Kidney tubule cell (primary cell): ENCODE measurements at regions not wholly inside any gene's neighbourhood (a gene's known extent, or its start where the extent isn't known, plus 50 kb on each side); places are given as distances from the start of the nearest gene placed in this dataset.
"Not testable (repeated sequence)": the region's sequence is repeated elsewhere in the genome, so short reads cannot be mapped to it uniquely, and the experiment has no call there.

Source experiments
- DNase-seq: peaks from one replicate; pipeline ENCODE4 v3.0.0-alpha.2; 2018; ENCODE audit warnings: low spot score

DNA sequence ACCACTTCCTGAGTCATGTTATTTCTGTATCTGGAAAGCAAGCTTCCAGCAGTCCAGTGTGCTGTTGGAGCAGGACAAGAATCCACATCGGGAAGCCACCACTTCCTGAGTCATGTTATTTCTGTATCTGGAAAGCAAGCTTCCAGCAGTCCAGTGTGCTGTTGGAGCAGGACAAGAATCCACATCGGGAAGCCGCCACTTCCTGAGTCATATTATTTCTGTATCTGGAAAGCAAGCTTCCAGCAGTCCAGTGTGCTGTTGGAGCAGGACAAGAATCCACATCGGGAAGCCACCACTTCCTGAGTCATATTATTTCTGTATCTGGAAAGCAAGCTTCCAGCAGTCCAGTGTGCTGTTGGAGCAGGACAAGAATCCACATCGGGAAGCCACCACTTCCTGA lies 170.2 kb upstream of the EXOC2 start:
- DNase-seq: not testable (repeated sequence)

DNA sequence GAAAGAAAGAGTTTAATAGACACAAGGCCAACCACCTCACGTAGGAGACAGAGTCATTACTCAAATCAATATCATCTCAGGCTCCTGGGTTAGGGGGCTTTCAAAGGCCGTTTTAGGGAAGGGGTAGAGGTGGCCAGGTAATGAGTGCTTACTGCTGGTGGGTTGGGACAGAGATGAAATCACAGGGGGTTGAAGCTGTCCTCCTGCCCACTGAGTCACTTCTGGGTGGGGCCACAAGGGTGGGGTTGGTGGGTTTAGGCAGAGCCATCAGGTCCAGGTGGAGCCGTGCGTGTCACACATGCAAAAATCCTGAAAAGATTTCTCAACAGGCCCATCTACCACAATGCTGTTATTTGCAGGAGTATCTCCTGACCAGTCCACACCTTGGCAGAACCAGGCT lies 167.0 kb upstream of the EXOC2 start:
- DNase-seq: no peak

DNA sequence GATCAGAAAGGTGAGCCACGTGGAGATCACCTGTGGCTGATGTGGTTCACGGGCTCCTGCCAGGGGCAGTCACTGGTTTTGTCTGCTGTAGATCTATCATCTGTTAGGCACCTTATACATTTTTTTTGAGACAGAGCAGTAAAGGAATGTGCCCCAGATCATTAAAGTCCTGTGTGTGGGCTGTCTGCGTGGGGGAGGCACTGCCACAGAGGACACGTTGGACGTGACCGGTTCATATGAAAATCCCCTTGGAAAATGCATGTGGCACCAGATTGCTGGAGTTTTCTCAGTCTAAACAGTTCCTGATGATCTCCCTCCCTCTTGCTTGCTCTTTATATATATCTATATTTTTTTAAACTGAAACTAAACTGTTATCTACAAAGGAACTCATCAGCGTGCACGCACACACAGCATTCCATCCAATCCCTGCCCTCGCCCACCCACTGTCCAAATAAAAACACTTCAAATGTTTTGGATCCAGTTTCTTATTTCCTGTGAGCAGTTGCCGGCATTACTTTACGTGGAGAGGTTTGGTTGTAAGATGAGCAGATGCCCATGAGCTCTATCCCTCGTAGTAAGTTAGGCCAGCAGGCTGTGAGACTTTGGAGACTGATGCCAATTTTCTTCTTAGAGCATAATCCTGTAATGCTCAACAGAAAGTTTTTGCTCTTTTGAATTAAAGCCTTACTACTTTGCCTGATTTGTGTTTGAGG lies 161.6 kb upstream of the EXOC2 start:
- no peak for DNase-seq

DNA sequence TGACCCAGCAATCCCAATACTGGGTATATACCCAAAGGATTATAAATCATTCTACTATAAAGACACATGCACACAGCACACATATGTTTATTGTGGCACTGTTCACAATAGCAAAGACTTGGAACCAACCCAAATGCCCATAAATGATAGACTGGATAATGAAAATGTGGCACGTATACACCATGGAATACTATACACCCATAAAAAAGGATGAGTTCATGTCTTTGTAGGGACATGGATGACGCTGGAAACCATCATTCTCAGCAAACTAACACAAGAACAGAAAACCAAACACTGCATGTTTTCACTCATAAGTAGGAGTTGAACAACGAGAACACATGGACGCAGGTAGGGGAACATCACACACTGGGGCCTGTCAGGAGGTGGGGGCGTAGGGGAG lies 159.3 kb upstream of the EXOC2 start:
- DNase-seq: not testable (repeated sequence)

DNA sequence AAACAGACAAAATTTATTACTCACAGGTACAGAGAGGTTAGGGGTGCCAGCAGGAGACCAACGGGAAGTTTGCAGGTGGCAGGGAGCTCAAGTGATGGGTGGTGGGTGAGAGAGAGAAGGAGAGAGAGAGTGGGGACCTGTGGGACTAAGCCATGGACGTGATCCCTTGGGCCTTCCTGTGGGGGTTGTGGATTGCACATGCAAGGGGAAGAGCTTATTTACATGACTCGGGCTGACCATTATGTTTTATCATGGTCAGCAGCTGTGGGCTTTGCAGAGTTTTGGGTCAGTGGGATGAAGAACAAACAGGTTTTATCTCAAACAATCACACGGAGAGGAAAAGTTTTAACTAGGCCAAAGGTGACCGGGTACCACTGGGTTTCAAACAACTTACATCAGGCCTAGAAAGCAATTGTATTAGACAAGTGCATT lies 156.2 kb upstream of the EXOC2 start:
- DNase-seq: no peak

DNA sequence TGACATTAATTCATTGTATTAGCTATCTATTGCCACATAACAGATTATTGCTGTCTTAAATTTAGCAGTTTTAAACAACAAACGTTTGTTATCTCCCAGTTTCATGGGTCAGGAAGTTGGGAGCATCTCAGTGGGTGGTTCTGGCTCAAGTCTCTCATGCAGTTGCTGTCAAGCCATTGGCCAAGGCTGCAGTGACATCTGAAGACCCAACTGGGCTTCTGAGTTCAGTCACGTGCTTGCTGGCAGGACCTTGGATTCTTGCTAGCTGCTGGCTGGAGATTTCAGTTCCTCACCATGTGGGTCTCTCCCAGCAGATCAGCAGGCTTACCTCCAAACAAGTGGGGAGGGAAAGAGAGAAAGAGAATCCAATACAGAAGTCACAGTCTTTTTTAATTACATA lies 152.6 kb upstream of the EXOC2 start:
- no peak for DNase-seq

DNA sequence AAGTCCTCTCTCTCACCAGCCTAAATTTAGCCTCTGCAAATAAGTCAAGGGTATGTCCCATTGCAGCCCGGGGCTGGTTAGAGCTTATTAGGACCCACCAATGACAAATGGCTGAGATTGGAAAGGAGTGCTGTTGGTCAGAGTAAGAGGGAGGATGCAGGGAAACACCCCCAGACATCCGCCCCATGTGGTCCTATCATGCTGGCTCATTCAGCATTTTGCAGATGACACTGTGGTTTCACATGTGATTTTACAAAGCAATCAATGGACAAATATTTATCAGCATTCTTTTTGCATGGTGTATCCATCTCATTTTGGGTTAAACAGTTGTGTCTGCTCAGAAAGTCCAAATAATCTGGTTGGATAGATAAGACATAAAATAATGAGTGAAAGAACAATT lies 152.2 kb upstream of the EXOC2 start:
- no peak for DNase-seq

DNA sequence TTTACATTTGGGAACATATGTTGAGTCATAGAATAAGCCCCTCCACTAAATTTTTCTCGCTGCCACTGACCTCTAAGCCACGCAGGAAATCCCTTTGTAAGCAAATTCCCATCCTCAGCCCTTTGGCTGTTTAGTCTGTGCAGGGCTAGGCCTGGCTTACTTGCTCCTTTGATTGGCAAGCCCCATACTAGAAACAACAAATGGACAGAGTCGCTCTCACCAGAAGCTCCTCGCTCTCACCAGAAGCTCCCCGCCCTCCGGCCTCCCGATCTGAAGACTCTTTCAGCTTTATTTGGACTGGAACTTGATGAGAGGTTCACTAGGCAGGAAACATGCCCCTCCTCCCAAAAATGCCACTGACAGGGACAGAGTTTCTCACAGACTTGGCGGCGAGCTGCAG lies 149.2 kb upstream of the EXOC2 start:
- DNase-seq: no peak

DNA sequence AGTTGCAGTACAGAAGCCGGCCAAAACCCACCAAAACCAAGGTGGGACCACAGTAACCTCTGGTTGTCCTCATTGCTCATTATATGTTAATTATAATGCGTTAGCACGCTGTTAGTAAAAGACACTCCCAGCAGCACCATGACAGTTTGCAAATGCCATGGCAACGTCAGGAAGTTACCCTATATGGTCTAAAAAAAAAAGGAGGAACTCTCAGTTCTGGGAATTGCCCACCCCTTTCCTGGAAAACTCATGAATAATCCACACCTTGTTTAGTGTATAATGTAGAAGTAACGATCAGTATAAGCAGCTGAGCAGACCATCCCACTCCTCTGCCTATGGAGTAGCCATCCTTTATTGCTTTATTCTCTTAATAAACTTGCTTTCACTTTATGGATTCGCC lies 148.6 kb upstream of the EXOC2 start:
- DNase-seq: no peak

DNA sequence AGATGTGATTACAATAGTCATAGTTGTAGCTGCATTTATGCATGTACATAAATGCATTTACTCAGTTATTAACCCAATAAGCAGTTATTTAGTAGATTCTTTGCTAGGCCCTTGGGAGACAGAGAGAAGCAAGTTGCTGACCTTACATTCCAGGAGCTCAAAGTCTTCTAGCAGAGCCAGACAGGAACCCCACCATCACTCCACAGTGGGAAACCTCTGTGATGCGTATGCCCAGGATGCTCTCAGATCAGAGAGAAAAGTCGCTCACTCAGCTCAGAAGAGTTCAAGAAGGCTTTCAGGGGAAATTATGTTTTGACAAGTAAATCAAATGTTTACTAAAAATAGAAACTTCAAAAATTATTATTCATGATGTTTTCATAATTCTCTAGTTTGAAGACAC lies 146.3 kb upstream of the EXOC2 start:
- no peak for DNase-seq

DNA sequence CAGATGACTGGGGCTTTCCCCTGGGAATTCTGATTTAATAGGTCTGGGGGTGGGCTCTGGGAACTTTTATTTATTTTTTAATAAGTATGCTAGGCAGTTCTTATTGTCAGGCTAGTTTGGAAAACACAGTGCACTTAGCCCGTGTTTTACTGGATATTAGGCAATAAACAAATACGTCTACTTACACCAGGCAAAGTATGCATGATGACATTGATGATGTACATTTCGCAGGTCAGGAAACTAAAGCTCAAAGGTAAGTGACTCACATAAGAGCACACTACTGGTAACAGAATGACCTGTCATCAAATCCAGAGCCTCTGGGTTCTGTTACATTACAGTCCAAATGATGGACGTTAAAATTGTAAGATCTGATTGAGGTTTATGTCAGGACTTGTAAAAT lies 144.4 kb upstream of the EXOC2 start:
- no peak for DNase-seq

DNA sequence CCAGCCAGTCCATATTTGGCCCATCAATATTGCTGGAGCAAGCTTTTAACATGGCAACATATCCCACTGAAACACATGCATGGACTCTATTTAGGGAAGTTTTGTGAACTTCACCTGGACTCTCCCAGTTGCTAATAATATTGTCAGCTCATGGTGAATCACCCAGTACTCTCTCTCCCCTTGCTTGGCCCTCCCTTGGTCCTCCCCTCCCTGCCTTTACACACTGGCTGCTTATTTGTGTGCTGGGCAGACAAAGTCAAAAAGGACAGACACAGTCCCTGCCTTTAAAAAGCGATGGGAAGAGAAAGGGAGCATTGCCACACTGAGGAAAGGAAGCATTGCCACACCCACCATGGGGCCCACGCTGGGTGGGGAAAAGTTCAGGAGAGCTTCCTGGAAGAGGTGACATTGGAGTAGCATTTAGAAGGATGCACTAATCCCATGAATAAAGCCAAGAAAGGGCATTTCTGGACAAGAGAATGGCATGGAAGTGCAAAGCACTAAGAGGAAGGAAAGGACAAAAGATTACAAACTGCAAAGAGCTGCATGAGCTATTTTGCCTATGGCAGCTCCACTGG lies 143.4 kb upstream of the EXOC2 start:
- peak; percentile 76 for DNase-seq

DNA sequence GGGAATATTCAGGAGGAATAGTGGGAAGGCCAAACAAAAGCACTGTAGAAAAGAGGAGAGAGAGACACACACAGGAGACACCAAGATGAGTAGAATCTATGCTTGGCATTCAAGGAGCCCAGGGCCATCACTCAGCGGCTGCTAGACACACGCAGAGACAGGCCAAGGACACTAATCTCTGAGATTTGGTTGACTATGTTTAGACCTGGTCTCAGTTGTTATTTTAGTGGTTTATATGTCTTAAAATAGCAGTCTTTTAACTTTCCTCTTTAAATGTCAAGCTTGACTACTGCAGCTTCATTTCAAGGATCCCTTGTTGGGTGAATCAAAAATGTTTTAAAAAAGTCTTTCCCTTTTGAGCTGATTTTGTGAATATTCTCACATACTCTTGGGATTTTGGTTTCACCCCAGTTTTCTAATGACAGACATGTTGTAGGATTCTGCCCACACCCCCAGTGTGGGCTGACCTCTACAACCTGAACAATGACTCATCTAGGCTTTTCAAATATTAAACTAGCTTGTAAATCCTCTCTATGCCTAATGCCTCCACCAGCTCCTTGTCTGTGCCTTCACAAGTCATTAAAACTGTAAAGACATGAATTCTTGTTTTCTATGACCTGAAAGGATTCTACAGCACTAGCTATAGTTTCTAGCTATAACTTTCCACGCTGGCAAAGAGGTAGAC lies 142.7 kb upstream of the EXOC2 start:
- DNase-seq: peak; percentile 71

DNA sequence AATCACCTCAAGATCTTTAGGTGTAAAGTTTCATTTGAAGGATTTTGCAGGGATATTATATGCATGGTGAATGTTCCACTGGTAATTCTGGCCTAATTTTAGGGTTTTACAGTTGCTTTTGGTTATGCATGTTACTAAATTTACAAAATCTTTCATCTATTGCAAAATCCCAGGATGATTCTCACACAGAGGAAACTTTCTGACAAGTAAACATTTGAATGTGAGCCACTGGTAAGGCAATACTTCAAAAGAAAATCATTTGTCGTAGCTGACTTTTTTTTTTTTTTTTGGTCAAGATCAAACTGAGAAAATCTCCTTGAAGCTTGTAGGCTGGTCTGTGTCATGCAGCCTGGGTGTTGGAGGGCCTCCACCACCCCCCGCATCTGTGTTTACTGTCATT lies 141.9 kb upstream of the EXOC2 start:
- no peak for DNase-seq

DNA sequence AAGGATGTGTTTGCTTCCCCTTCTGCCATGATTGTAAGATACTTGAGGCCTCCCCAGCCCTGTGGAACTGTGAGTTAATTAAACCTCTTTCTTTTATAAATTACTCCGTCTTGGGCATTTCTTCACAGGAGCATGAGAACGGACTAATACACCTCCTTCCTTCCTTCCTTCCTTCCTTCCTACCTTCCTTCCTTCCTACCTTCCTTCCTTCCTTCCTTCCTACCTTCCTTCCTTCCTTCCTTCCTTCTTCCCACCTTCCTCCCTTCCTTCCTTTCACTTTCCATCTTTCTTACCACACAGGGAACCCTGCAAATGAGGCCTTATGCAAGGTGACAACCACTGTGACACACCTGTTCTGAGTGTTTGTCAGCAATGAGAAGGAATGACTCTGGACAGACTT lies 141.3 kb upstream of the EXOC2 start:
- DNase-seq: no peak

DNA sequence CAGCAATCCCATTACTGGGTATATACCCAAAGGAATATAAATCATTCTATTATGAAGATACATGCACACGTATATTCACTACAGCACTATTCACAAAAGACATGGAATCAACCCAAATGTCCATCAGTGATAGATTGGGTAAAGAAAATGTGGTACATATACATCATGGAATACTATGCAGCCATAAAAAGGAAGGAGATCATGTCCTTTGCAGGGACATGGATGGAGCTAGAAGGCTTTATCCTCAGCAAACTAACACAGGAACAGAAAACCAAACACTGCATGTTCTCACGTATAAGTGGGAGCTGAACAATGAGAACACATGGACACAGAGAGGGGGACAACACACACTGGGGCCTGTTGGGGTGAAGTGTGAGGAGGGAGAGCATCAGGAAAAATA lies 139.9 kb upstream of the EXOC2 start:
- not testable (repeated sequence) for DNase-seq

DNA sequence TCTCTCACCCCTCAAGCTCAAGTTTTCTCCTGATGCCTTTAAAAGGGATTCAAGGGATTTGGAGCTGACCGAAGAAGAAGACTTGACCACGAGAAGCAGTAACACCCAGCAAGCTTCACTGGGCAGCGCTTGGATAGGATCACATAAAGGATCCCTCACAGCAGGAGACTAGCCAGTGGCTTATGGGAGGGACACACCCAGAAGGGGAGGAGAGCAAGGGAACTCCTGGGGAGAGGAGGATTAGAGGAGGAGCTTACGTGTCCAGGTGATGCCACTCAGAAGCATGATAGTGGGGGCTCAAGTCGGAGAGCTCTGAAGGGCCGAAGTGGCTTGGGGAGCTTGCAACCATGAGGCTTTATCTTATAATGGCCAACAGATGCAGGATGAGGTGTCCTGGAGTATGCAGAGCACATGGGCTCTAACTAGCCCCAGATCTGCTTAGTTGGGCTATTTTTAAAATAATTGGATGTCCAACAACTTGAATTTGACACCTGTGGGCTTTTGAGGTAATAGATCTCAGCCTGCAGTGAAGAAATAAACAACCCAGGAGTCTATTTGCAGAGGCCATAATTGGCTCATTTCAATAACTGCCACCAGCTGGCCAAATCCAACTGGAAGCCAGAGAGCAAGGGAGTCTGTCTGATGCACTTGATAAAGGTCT lies 137.9 kb upstream of the EXOC2 start:
- no peak for DNase-seq

DNA sequence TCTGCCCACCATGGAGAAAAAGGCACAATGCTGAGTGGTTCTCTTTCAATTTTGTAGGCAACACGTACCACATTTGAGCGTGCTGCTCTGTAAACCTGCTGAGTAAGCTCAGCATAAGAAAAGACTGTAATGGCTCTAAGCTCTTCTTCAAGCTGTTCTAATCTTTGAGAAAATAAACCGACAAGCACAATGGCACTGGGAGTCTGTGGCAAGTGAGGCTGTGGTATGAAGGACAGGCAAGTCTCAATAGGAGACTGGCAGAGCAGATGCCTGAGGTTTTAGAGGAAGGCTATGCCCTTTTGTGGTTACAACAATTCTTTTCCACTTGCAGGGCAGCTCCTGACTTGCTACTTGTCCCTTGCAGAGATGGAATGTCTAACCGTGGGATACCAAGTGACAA lies 136.7 kb upstream of the EXOC2 start:
- peak; percentile 57 for DNase-seq

DNA sequence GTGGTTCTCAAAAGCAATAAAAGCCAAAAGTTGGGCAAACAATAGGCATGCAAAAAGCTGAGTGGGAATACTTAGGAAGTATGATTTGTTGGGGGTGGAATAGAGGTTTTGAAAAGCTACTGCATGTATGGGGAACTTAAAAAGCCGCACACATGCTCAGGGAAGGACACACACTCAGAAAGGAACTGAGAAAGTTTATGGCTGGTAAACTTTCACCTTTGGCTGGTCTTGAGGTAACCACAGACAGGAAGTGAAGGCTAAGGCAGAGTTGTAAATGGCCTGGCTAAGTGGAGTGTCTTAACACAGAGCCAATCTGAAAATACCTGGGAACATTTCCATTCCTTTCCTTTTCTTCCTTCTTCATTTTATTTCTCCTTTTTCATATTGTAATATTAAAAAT lies 134.5 kb upstream of the EXOC2 start:
- DNase-seq: no peak

DNA sequence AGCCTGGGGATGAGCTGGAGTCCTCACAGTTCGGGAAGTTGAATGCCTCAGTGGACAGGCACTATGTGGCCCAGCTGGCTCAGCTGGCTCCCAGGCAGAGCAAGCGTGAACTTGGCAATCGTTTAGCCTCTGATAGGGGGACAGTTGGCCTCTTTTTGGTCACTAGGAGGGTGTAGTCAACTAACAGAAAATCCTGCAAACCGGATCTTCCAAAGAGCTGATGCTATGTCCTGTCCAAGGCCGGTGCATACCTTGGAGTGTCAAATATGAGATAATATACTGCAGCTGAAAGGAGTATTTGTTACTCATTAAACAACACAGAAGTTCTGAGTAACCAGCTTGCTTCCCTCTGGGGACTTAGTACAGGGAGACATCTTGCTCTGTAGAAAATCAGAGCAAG lies 126.2 kb upstream of the EXOC2 start:
- DNase-seq: peak; percentile 83

DNA sequence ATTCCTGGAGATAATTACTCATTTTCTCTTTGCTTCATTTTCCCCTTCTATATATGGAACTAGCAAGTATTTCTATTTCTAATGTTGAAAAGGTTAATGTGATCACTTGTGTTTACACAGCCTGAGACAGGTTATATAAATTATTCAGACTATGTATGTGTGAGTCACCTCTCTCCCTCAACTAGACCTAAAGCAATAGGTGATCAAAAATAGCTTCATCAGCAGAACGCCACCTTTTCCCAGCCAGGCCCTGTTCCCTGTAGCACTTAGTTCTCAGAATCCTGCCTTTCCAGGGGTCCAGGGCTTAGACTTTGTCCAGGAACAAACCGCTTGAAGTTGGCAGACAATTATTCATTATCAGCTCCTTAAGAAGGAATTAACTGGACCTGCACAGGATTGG lies 125.3 kb upstream of the EXOC2 start:
- DNase-seq: peak; percentile 51

DNA sequence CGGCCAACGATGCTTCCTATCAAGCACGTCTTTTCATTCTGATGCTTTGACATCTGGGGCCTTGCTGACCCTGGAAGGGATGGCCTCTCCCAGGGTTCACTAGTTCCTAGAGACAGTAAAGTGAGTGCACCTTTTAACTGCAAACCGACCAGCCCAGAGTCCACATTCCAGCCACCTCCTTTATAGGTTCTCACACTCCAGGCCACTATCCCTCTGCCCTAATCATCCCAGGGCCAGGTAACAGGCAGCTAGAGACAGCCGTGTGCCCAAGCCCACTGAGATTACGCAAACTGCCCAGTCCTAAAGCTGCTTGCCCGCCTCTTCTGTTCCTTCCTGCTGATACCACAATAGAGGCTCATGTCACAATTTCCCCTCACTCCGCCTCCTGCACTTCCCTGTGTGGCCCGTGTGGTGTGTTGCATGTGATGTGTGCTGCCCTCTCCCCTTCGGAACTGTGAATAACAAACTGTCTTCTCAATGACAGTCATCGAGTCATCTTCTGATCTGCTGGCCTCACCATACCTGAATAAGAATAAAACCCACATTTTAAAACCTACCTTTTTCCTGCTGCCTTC lies 123.7 kb upstream of the EXOC2 start:
- peak; percentile 13 for DNase-seq

DNA sequence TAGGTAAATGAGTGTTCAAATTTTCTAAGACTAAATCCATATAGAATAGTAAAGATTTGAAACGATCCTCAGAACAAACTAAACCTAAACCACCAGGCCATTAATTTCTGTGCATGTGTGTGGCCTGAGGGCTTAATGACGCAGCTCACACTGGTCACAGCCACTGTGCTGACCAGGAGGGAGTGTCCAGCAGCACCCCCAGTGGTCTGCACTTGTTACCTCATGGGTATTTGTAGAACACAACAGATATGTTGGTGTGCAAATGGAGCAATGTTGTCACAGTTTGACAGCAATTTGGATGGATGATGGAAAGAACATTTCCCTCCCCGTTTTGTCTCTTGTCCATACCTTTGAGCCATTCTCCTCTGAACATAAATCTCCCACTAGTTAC lies 122.4 kb upstream of the EXOC2 start:
- DNase-seq: peak; percentile 11
